ENCODE measurements at regions not wholly inside any gene's neighbourhood (a gene's known extent, or its start where the extent isn't known, plus 50 kb on each side); places are given as distances from the start of the nearest gene placed in this dataset.

GRCh38 chr7:22896917-22897316 is 74.3 kb upstream of the TOMM7 start:
- TF ChIP-seq CTCF (IDR thresholded peaks at IDR 0.05): no peak
- no peak for TF ChIP-seq POLR2A (IDR thresholded peaks at IDR 0.05)
